ENCODE measurements at regions not wholly inside any gene's neighbourhood (a gene's known extent, or its start where the extent isn't known, plus 50 kb on each side); places are given as distances from the start of the nearest gene placed in this dataset.
"Not testable (repeated sequence)": the region's sequence is repeated elsewhere in the genome, so short reads cannot be mapped to it uniquely, and the experiment has no call there.

DNA sequence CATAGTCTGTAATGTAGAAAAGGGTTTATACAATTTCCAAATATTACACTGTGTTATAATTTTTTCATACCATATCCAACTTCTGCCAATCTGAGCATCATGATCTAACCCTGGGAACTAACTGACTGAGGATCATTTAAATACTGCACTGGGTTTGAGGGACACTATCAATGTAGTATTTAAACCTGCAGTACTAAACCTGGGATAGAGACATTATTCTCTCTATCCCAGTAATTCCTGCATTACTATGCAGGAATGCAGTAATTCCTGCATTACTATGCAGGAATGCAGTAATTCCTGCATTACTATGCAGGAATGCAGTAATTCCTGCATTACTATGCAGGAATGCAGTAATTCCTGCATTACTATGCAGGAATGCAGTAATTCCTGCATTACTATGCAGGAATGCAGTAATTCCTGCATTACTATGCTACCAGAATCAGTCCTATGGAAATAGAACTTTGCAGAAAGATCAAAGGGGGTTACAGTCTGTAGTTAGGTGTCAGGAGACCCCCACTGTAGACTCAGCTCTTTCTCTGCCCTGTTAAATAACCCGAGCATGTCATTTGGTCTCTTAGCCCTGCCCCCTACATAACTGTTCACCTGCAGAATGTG, 295.2 kb downstream of the OSTF1 start:
- TF ChIP-seq, protein P1, sequence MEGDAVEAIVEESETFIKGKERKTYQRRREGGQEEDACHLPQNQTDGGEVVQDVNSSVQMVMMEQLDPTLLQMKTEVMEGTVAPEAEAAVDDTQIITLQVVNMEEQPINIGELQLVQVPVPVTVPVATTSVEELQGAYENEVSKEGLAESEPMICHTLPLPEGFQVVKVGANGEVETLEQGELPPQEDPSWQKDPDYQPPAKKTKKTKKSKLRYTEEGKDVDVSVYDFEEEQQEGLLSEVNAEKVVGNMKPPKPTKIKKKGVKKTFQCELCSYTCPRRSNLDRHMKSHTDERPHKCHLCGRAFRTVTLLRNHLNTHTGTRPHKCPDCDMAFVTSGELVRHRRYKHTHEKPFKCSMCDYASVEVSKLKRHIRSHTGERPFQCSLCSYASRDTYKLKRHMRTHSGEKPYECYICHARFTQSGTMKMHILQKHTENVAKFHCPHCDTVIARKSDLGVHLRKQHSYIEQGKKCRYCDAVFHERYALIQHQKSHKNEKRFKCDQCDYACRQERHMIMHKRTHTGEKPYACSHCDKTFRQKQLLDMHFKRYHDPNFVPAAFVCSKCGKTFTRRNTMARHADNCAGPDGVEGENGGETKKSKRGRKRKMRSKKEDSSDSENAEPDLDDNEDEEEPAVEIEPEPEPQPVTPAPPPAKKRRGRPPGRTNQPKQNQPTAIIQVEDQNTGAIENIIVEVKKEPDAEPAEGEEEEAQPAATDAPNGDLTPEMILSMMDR (IDR thresholded peaks at IDR 0.05) = not testable (repeated sequence)
- TF ChIP-seq ZFX (IDR thresholded peaks at IDR 0.05; ENCODE audit: borderline replicate concordance) = not testable (repeated sequence)
